HCT116 (cell line): ENCODE measurements at regions not wholly inside any gene's neighbourhood (a gene's known extent, or its start where the extent isn't known, plus 50 kb on each side); places are given as distances from the start of the nearest gene placed in this dataset.

Experiments
- ATAC-seq: fragments of 200-7000 bp; cut with Tn5 transposase; 2 replicates; pipeline ENCODE4 v1.9.1; 2020; ENCODE audit warnings: mild to moderate bottlenecking, moderate library complexity
- BruUV-seq: library from RNA; stranded (reverse); fragments of 400-500 nt; replicated peaks from 2 replicates; lab custom pipeline; 2021; lab: Mats Ljungman, UMichigan
- CTCF ChIA-PET: fragments of 300-600 bp; sonication (Branson Sonifier 250); formaldehyde crosslinking; loops from one replicate; lab custom pipeline; 2021; ENCODE audit warnings: antibody characterized with exemption; lab: Charles Lee
- POLR2A ChIA-PET: fragments of 300-600, 350-600 bp; sonication (Branson Sonifier 250); formaldehyde crosslinking; loops from one replicate; lab custom pipeline; 2021; ENCODE audit warnings: antibody characterized with exemption; lab: Charles Lee
- RAD21 ChIA-PET, 2 experiments: fragments of 300-600 bp; sonication (Branson Sonifier 250); formaldehyde crosslinking; loops; one replicate each; lab custom pipeline; 2023; ENCODE audit warnings: low total read pairs in 2 of 2; ENCODE audit not compliant: uncharacterized antibody in 2 of 2, unreplicated experiment in 2 of 2, low non-redundant PET in 1 of 2; lab: Charles Lee
- DNase-seq: peaks from one replicate; pipeline ENCODE4 v3.0.0-alpha.2; 2010; ENCODE audit warnings: low read depth, low spot score
- H2AFZ ChIP-seq: fragments of 200-600 bp; shearing (Covaris generic), sonication (generic); 2 replicates; pipeline ENCODE4 v1.6.1; 2017; ENCODE audit warnings: low read depth, mixed run types, mixed read lengths, antibody characterized with exemption, low read length; ENCODE audit not compliant: poor library complexity, severe bottlenecking
- H3K27ac ChIP-seq: 2 replicates; pipeline ENCODE4 v1.5.1; 2012; ENCODE audit warnings: low read depth, low read length
- H3K27me3 ChIP-seq: fragments of 200-600 bp; sonication (generic); 2 replicates; pipeline ENCODE4 v1.6.1; 2016; ENCODE audit warnings: mixed run types, low read length, mixed read lengths; ENCODE audit not compliant: insufficient read depth
- H3K36me3 ChIP-seq, 2 experiments: fragments of 200-500 bp in 1 of 2; fragments of 200-600 bp in 1 of 2; sonication (Bioruptor generic) in 1 of 2; sonication (generic) in 1 of 2; 2 replicates each; pipeline versions ENCODE4 v1.5.1 to v1.6.1; 2014 to 2016; ENCODE audit warnings: low read length in 2 of 2, inconsistent platforms in 1 of 2, mixed read lengths in 1 of 2, mixed run types in 1 of 2; ENCODE audit not compliant: insufficient read depth in 2 of 2, control insufficient read depth in 1 of 2
- H3K4me1 ChIP-seq, 2 experiments: fragments of 200-600 bp in 1 of 2; sonication (generic) in 1 of 2; 2 replicates each; pipeline versions ENCODE4 v1.5.1 to v1.6.1; 2012 to 2017; ENCODE audit warnings: low read length in 2 of 2, inconsistent platforms in 1 of 2, mild to moderate bottlenecking in 1 of 2, mixed read lengths in 1 of 2, mixed run types in 1 of 2, moderate library complexity in 1 of 2; ENCODE audit not compliant: insufficient read depth in 2 of 2, control insufficient read depth in 1 of 2
- H3K4me2 ChIP-seq: fragments of 200-600 bp; sonication (generic); 2 replicates; pipeline ENCODE4 v1.6.1; 2017; ENCODE audit warnings: mixed run types, low read length, mixed read lengths
- H3K4me3 ChIP-seq, 2 experiments: fragments of 200-600 bp in 1 of 2; sonication (generic) in 1 of 2; replicated peaks in 1 of 2; 2 replicates each; pipeline ENCODE4 v1.5.1; 2011 to 2016; ENCODE audit warnings: low read length in 2 of 2, control low read depth in 1 of 2, low read depth in 1 of 2, mild to moderate bottlenecking in 1 of 2, mixed read lengths in 1 of 2, mixed run types in 1 of 2
- H3K79me2 ChIP-seq: fragments of 200-600 bp; sonication (generic); 2 replicates; pipeline ENCODE4 v1.6.1; 2017; ENCODE audit warnings: mild to moderate bottlenecking, mixed run types, low read length, moderate library complexity, mixed read lengths; ENCODE audit not compliant: insufficient read depth
- H3K9ac ChIP-seq: fragments of 200-600 bp; sonication (generic); 2 replicates; pipeline ENCODE4 v1.6.1; 2016; ENCODE audit warnings: low read length, mixed read lengths
- H3K9me2 ChIP-seq: fragments of 200-600 bp; sonication (generic), shearing (Covaris generic); 2 replicates; pipeline ENCODE4 v1.6.1; 2017; ENCODE audit warnings: mixed run types, mild to moderate bottlenecking, moderate library complexity; ENCODE audit not compliant: insufficient read depth
- H3K9me3 ChIP-seq, 2 experiments: fragments of 200-500 bp in 1 of 2; fragments of 200-600 bp in 1 of 2; sonication (Bioruptor generic) in 1 of 2; sonication (generic) in 1 of 2; 2 replicates each; pipeline ENCODE4 v1.6.1; 2014 to 2017; ENCODE audit warnings: low read length in 2 of 2, mixed read lengths in 2 of 2, inconsistent platforms in 1 of 2, low read depth in 1 of 2, mild to moderate bottlenecking in 1 of 2, mixed run types in 1 of 2, moderate library complexity in 1 of 2; ENCODE audit not compliant: control insufficient read depth in 1 of 2, insufficient read depth in 1 of 2
- H4K20me1 ChIP-seq: fragments of 200-600 bp; sonication (generic), shearing (Covaris generic); 2 replicates; pipeline ENCODE4 v1.6.1; 2017; ENCODE audit warnings: mixed run types, mild to moderate bottlenecking, moderate library complexity; ENCODE audit not compliant: insufficient read depth
- CEBPB ChIP-seq: IDR thresholded peaks from 2 replicates; pipeline ENCODE4 v1.6.1; 2012; ENCODE audit warnings: low read depth
- EGR1 ChIP-seq: IDR thresholded peaks from 2 replicates; pipeline ENCODE4 v1.6.1; 2012; ENCODE audit warnings: low read depth
- EZH2phosphoT487 ChIP-seq: fragments of 200-600 bp; IDR thresholded peaks from 2 replicates; pipeline ENCODE4 v1.6.1; 2018; ENCODE audit warnings: antibody characterized with exemption, borderline replicate concordance
- POLR2A ChIP-seq: IDR thresholded peaks from 2 replicates; pipeline ENCODE4 v1.7.0; 2011; ENCODE audit warnings: borderline replicate concordance; ENCODE audit not compliant: insufficient read depth, insufficient read length; ENCODE audit errors: extremely low read depth
- RAD21 ChIP-seq: IDR thresholded peaks from 2 replicates; pipeline ENCODE4 v1.6.1; 2012; ENCODE audit warnings: low read depth, mild to moderate bottlenecking
- SIN3A ChIP-seq: IDR thresholded peaks from 2 replicates; pipeline ENCODE4 v1.6.1; 2012; ENCODE audit warnings: low read depth
- SP1 ChIP-seq: IDR thresholded peaks from 2 replicates; pipeline ENCODE4 v1.6.1; 2012; ENCODE audit warnings: low read depth
- SRF ChIP-seq: IDR thresholded peaks from 2 replicates; pipeline ENCODE4 v1.6.1; 2012; ENCODE audit warnings: low read depth
- ZFX ChIP-seq: fragments of 450-650 bp; IDR thresholded peaks from 2 replicates; pipeline ENCODE4 v1.6.1; 2017
- ZNF274 ChIP-seq: fragments of 200-500 bp; sonication (Bioruptor generic); IDR thresholded peaks from 2 replicates; pipeline ENCODE4 v1.6.1; 2014; ENCODE audit warnings: mild to moderate bottlenecking, low read depth, low read length, inconsistent platforms
- intact Hi-C: fragments of 100-400 bp; cut with micrococcal nuclease; formaldehyde crosslinking; loops from 2 replicates; pipeline ENCODE4 v1.10.0; 2022
- TF ChIP-seq, protein P1 (sequence below), 3 experiments: fragments of 200-600 bp in 1 of 3; sonication (generic) in 1 of 3; IDR thresholded peaks in 2 of 3; conservative IDR thresholded peaks in 1 of 3; 2 replicates each; pipeline ENCODE4 v1.5.1; 2012 to 2017; ENCODE audit warnings: low read depth in 2 of 3, low read length in 2 of 3, antibody characterized with exemption in 1 of 3, borderline replicate concordance in 1 of 3, control low read depth in 1 of 3, mild to moderate bottlenecking in 1 of 3, mixed read lengths in 1 of 3, mixed run types in 1 of 3, moderate library complexity in 1 of 3; ENCODE audit not compliant: insufficient read depth in 1 of 3
- TF ChIP-seq, protein P2 (sequence below): IDR thresholded peaks from 2 replicates; pipeline ENCODE4 v1.6.1; 2011; ENCODE audit warnings: mild to moderate bottlenecking, low read length, moderate library complexity; ENCODE audit not compliant: insufficient replicate concordance; ENCODE audit errors: extremely low read depth
- TF ChIP-seq, protein P3 (sequence below): IDR thresholded peaks from 2 replicates; pipeline ENCODE4 v1.6.1; 2012; ENCODE audit warnings: low read depth

DNA sequence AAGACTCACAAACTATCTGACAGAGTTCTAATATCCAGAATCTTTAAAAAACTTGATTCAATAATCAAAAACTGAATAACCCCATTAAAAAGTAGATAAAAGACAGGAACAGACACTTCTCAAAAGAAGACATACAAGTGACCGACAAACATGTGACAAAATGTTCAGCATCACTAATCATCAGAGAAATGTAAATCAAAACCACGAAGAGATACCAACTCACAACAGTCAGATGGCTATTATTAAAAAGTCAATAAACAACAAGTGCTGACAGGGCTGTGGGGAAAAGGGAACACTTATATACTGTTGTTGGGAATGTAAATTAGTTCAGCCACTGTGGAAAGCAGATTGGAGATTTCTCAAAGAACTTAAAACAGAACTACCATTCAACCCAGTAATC lies 138.1 kb upstream of the RASGEF1B start:
- H3K9me3 ChIP-seq, result no peaks in the 10 kb centered on the region
- TF ChIP-seq SRF (no peak), EGR1 (no peak), SP1 (no peak), EZH2phosphoT487 (no peak), POLR2A (no peak), CEBPB (no peak), ZNF274 (no peak), ZFX (no peak), RAD21 (no peak), SIN3A (no peak)
- TF ChIP-seq, protein P1, sequence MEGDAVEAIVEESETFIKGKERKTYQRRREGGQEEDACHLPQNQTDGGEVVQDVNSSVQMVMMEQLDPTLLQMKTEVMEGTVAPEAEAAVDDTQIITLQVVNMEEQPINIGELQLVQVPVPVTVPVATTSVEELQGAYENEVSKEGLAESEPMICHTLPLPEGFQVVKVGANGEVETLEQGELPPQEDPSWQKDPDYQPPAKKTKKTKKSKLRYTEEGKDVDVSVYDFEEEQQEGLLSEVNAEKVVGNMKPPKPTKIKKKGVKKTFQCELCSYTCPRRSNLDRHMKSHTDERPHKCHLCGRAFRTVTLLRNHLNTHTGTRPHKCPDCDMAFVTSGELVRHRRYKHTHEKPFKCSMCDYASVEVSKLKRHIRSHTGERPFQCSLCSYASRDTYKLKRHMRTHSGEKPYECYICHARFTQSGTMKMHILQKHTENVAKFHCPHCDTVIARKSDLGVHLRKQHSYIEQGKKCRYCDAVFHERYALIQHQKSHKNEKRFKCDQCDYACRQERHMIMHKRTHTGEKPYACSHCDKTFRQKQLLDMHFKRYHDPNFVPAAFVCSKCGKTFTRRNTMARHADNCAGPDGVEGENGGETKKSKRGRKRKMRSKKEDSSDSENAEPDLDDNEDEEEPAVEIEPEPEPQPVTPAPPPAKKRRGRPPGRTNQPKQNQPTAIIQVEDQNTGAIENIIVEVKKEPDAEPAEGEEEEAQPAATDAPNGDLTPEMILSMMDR (IDR thresholded peaks at IDR 0.05 in 2 of 3, conservative IDR thresholded peaks at IDR 0.05 in 1 of 3; ENCODE audit: borderline replicate concordance in 1 of 3, insufficient read depth in 1 of 3, low read depth in 2 of 3, low read length in 2 of 3), result no peak
- TF ChIP-seq, protein P2, sequence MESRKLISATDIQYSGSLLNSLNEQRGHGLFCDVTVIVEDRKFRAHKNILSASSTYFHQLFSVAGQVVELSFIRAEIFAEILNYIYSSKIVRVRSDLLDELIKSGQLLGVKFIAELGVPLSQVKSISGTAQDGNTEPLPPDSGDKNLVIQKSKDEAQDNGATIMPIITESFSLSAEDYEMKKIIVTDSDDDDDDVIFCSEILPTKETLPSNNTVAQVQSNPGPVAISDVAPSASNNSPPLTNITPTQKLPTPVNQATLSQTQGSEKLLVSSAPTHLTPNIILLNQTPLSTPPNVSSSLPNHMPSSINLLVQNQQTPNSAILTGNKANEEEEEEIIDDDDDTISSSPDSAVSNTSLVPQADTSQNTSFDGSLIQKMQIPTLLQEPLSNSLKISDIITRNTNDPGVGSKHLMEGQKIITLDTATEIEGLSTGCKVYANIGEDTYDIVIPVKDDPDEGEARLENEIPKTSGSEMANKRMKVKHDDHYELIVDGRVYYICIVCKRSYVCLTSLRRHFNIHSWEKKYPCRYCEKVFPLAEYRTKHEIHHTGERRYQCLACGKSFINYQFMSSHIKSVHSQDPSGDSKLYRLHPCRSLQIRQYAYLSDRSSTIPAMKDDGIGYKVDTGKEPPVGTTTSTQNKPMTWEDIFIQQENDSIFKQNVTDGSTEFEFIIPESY, result no peak
- TF ChIP-seq, protein P3, sequence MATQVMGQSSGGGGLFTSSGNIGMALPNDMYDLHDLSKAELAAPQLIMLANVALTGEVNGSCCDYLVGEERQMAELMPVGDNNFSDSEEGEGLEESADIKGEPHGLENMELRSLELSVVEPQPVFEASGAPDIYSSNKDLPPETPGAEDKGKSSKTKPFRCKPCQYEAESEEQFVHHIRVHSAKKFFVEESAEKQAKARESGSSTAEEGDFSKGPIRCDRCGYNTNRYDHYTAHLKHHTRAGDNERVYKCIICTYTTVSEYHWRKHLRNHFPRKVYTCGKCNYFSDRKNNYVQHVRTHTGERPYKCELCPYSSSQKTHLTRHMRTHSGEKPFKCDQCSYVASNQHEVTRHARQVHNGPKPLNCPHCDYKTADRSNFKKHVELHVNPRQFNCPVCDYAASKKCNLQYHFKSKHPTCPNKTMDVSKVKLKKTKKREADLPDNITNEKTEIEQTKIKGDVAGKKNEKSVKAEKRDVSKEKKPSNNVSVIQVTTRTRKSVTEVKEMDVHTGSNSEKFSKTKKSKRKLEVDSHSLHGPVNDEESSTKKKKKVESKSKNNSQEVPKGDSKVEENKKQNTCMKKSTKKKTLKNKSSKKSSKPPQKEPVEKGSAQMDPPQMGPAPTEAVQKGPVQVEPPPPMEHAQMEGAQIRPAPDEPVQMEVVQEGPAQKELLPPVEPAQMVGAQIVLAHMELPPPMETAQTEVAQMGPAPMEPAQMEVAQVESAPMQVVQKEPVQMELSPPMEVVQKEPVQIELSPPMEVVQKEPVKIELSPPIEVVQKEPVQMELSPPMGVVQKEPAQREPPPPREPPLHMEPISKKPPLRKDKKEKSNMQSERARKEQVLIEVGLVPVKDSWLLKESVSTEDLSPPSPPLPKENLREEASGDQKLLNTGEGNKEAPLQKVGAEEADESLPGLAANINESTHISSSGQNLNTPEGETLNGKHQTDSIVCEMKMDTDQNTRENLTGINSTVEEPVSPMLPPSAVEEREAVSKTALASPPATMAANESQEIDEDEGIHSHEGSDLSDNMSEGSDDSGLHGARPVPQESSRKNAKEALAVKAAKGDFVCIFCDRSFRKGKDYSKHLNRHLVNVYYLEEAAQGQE, result no peak
- no TSS peak for BruUV-seq
- no peak overlapping the region for H3K4me3 ChIP-seq
- DNase-seq, result no peak
- no peak overlapping the region for H3K9ac ChIP-seq
- H3K27me3 ChIP-seq, result peaks cover 22% of the 10 kb centered on the region
- no peak overlapping the region for H2AFZ ChIP-seq
- no peaks in the 10 kb centered on the region for H3K79me2 ChIP-seq
- ChIA-PET POLR2A (no interaction called here), RAD21 (no interaction called here), CTCF (no interaction called here)
- no peak overlapping the region for H3K4me2 ChIP-seq
- no peaks in the 10 kb centered on the region for H3K36me3 ChIP-seq
- H4K20me1 ChIP-seq, result no peaks in the 10 kb centered on the region
- intact Hi-C loops, result no loop called here
- H3K9me2 ChIP-seq, result no peaks in the 10 kb centered on the region
- ATAC-seq, result no peak
- no peaks in the 10 kb centered on the region for H3K4me1 ChIP-seq
- H3K27ac ChIP-seq, result no peak overlapping the region
